GM12892 (cell line): ENCODE measurements at regions not wholly inside any gene's neighbourhood (a gene's known extent, or its start where the extent isn't known, plus 50 kb on each side); places are given as distances from the start of the nearest gene placed in this dataset.
A peak's percentile ranks its signal among the peaks of the same experiment; 100 is the strongest.
"Not testable (repeated sequence)": the region's sequence is repeated elsewhere in the genome, so short reads cannot be mapped to it uniquely, and the experiment has no call there.

Experiments used
- DNase-seq: peaks from one replicate; pipeline ENCODE4 v3.0.0; 2011; ENCODE audit not compliant: insufficient read length
- FAIRE-seq: peaks from 2 replicates; lab custom pipeline; 2011; peaks lifted over from hg19 to GRCh38; lab: Jason Lieb, UNC
- POLR2A ChIP-seq: IDR thresholded peaks from 2 replicates; pipeline ENCODE4 v1.6.1; 2011; ENCODE audit warnings: low read depth, low read length, control low read depth
- POLR2AphosphoS5 ChIP-seq: IDR thresholded peaks from 2 replicates; pipeline ENCODE4 v1.6.1; 2011; ENCODE audit warnings: low read depth, low read length, control low read depth
- TAF1 ChIP-seq: IDR thresholded peaks from 2 replicates; pipeline ENCODE4 v1.6.1; 2011; ENCODE audit warnings: low read depth, mild to moderate bottlenecking, control low read depth, low read length, borderline replicate concordance

DNA sequence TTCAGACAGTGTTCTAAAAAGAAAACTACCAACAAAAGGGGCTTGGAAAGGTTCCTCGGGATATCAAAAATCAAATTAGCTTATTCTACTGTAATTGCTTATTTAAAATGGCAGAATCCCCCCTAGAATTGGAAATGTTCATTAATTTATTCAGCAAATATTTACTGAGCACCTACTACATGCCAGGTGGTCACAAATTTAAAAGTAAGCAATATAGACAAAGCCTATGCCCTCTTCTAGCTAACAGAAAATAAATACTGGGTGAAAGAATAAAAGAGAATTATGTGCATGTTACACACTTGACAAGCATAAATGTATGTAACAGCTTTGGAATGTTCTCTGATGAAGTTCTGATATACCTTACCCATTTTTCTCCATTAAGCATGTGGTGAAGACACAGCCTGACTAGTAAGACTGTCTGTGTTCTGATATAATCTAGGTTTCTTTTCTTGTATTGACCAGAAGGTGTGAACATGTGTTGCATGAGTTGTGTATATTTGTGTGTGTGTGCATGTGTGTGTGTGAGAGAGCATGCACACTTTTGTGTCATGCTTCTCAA is 606.7 kb upstream of the CITED2 start:
- DNase-seq (no peak), FAIRE-seq (no peak)
- TF ChIP-seq TAF1: no peak
- TF ChIP-seq POLR2AphosphoS5: no peak
- TF ChIP-seq POLR2A: no peak

DNA sequence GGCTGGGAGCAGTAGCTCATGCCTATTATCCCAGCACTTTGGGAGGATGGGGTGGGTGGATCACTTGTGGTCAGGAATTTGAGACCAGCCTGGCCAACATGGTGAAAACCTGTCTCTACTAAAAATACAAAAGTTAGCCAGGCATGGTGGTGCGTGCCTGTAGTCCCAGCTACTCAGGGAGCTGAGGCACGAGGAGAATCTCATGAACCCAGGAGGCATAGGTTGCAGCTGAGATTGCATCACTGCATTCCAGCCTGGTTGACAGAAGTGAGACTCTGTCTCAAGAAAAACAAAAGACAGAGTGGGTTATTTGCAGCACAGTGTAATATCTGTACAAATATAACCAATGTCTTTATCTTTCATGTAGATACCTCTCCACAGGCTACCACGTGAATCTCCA is 606.2 kb upstream of the CITED2 start:
- DNase-seq, FAIRE-seq: not testable (repeated sequence)

DNA sequence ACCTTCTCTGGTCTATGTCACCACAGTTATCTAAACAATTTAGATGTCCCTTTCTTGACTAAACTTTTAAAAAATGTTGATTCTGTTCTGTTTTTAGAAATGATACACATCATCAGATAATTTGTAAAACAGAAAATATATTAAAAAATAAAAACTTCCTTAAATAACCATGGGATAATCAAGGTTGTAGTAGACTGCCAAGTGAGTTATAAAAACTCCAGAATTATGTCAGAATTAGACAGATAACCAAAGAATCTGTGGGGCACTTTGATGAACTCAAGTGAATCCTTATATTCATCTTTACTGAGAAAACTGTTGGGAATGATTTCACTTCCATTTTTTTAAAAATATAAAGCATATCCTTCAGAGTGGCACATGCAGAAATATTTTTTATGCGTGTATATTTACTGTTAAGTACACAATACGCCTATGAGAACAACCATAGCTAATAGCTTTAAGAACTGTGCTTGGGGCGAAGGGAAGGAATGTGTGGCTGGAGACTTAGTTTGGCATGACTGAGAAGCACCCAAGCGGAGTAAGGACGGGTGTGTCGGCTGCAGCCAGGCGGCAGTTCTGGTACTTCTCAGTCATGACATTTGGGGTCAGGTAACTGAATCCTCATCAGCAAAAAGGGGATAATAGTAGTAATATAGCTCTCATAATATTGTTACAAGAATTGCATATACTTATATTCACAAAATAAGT is 604.7 kb upstream of the CITED2 start:
- DNase-seq: no peak
- no peak for TF ChIP-seq TAF1
- no peak for TF ChIP-seq POLR2AphosphoS5
- TF ChIP-seq POLR2A: no peak
- no peak for FAIRE-seq

DNA sequence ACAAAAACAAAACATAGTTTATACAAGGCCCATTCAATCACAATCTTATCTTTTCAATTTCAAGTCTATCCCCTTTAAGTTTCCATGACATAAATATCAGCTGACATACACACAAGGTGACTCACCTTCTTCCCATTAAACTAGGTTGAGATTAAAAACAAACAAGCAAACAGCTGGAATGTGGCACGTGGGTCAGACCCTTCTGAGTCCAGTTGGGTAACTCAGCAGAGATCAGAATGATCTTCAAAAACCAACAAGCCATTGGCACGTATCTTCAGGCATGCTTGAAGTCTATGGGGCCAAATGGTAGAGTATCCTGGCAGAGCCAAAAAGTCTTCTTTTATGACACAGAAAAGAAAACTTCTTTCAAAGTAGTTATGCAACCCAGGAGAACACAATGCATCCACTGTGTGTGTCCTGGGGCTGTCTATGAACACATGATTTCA is 603.5 kb upstream of the CITED2 start:
- DNase-seq: no peak
- no peak for TF ChIP-seq POLR2A
- no peak for TF ChIP-seq POLR2AphosphoS5
- TF ChIP-seq TAF1: no peak
- FAIRE-seq: peak; percentile 46

DNA sequence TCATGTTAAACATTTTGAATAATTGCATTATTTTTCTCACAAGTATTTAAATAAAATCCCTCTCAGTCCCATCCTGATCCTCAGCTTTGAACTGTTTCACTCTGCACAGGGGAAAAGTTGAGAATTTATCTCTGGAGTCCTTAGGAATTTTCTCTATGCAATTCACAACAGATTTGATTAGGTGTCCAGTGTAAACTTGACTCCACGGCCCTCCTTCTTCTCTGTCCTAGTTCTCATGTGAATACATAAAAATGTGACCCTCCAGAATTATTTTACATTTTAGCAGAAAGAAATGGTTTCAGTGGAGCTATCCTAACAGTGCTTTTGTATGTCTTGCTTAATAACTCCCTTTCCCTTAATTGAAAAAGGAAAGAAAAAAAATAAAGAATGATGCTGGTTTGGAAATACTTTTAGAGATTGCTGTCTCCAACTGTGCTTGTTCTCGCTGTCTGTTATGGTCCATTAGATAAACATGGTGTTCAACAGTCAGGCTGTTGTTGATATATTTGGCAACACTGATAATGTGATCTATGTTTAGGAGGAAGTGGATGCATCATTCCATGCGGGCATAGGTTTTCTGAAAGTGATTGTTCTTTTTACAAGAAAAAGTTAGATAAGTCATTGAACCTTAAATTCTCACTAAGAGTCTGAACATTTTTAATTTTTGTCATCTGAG is 599.4 kb upstream of the CITED2 start:
- no peak for DNase-seq
- FAIRE-seq: no peak
- no peak for TF ChIP-seq POLR2A
- no peak for TF ChIP-seq POLR2AphosphoS5
- no peak for TF ChIP-seq TAF1

DNA sequence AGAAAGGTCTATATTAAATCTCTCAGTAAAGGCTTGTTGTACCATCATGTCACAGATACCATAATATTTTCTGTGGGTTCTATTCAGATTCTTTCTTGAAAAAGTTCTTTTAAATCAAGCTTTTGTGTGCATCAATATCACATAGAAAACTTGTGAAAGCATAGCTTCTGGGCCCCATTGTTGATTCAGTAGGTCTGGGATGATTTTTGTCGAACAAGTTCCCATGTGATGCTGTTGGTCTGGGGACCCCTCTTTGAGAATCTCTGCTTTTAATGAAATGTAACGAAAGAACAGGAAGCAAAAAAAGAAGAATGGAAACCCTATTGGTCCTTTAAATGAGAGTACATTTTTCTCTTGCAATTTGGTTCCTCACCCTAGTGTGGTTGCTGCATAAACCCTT is 597.7 kb upstream of the CITED2 start:
- DNase-seq: no peak
- TF ChIP-seq POLR2AphosphoS5: no peak
- TF ChIP-seq TAF1: no peak
- TF ChIP-seq POLR2A: no peak
- FAIRE-seq: no peak

DNA sequence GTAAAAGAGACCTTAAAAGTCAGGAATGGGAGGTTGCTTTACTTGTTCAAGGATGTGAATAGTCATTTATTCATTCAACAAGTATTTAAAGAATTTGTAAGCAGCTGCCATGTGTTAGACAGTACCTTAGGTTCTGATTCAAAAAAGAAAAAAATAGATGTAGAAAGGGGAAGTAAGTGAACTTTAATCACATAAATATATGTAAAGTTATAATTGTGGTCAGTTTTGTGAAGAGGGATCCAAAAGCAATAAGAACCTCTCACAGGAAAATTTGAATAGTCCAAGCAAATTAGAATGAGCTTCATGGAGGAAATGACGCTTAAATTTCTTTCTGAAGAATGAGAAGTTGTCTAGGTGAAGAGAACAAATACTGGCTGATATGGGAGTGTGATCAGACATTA is 596.1 kb upstream of the CITED2 start:
- TF ChIP-seq POLR2AphosphoS5: no peak
- no peak for DNase-seq
- FAIRE-seq: no peak

DNA sequence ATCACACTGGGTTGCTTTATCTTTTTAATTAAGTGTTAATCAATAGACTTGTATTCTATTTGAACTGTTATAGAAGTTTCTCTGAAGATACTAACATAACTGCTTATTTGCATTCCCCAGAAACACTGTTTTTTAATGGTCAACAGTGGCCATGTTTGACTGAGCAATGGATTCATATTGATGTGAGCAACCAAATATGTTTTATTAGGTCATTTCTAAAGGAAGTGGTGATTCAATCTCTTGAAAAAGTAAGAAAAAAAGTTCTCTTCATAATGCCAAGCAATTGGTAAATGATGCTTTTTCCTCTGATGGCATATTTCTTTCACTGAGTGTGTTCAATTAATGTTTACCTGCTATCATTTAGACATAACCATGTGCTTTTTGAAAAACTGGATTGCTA is 593.0 kb upstream of the CITED2 start:
- DNase-seq (no peak), FAIRE-seq (no peak)
- TF ChIP-seq POLR2A: no peak
- TF ChIP-seq TAF1: no peak
- no peak for TF ChIP-seq POLR2AphosphoS5

DNA sequence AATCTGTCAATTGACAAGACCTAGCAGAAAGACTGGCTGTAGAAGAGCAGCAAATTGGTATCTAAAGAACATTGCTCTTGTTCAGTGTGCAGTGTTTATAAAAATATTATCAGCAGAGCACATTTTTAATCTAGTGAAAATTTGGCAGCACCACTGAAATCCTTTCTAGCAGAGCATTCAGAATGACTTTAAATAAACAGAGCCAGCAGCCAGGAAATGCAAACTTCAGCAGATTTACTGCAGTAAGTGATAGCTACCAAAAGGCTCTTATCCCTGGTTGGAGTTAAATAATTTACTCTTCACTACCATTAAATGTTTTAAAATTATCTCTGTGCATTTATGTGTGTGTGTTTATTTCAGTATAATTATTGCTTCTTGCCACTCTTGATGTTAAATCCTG is 590.9 kb upstream of the CITED2 start:
- DNase-seq: no peak
- FAIRE-seq: no peak
- no peak for TF ChIP-seq TAF1
- no peak for TF ChIP-seq POLR2AphosphoS5
- TF ChIP-seq POLR2A: no peak

DNA sequence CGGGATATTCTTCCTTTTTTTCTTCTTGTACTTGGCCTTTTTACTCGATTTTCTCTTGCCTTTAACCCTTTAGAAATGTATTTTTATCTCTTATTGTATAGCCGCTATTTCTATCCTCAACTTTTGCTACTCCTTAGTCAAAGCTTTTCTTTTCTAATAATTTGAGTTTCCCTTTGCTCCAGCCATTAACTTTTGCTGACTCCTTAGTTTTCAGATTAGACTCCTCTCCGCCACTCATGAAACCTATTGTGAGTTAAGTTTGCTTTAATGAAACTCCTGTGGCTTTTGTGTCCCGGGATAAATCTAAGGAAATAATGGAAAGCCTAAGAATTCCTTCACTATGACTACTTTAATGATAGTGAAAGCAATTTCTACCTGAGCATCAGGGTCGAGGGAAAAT is 590.3 kb upstream of the CITED2 start:
- DNase-seq: no peak
- no peak for TF ChIP-seq POLR2A
- no peak for TF ChIP-seq TAF1
- TF ChIP-seq POLR2AphosphoS5: no peak
- FAIRE-seq: no peak

DNA sequence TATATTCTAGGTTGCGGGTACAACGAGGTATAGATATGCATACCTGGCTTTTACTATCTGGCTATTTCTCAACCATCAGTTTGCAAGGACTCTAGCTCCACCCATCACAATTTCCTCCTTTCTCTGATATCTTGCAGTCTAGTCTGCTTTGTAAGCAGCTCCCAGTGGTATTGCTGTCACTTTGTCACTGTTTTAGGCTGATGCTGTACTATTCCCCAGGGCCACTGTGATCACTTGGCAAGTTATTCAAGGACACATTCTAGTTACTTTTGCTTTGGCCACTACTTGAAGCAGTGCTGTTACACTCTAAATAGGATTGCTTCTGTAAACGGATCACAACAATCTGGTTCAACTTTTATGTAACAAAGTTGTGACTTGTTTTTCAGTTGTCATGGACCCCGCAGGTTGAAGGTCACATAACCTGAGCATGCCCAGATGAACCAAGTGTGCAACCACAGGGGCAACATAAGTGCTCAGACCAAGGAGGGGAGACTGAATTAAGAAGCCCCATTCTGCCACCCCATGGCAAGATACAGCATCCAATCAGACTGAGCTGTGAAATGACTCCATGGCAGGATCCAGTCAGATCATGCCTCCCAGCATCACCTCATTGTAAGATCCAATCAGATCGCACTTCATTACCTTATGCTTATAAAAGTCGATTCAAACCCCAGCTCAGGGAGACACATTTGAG is 588.4 kb upstream of the CITED2 start:
- DNase-seq: no peak
- peak; percentile 60 for FAIRE-seq
- no peak for TF ChIP-seq POLR2AphosphoS5
- no peak for TF ChIP-seq POLR2A
- no peak for TF ChIP-seq TAF1

DNA sequence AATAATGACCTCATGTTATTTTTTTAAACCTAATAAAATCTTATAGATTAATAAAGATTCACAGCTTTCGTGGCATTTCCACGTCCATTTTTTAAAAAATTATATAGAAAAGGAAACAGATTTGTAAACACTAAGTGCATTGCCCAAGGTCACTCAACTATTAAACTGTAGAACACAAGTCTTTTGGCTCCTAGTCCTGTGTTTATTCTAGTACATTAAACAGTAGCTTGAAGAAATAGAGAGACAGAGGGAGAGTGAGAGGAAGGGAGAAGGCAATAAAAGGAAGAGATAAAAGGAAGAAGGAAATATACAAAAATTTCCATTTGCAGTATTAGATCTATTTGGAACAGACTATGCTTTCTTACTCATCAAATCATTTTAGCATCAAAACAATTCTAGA is 586.7 kb upstream of the CITED2 start:
- no peak for FAIRE-seq
- no peak for DNase-seq
- TF ChIP-seq POLR2A: no peak
- TF ChIP-seq POLR2AphosphoS5: no peak
- TF ChIP-seq TAF1: no peak

DNA sequence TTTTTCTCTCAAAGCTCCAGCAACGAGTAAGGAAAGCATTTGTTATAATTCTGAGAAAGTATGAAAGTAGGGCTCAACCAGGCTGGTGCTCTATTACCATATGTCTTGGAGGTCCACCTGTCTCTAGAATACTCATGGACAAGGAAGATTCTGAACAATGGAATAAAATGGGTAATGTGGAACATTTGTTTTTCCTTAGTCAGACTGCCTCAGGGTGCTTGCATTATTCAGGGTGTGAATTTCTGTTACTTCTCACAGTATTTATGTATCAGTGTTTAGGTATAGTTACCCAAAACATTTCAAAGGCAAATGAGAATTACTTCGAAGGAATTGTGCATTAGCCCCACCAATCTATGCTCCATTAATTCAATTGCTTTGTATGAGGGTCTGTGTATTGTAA is 586.2 kb upstream of the CITED2 start:
- DNase-seq (no peak), FAIRE-seq (no peak)
- no peak for TF ChIP-seq POLR2A
- TF ChIP-seq POLR2AphosphoS5: no peak
